Spleen (tissue), 7 donors: ENCODE measurements at regions not wholly inside any gene's neighbourhood (a gene's known extent, or its start where the extent isn't known, plus 50 kb on each side); places are given as distances from the start of the nearest gene placed in this dataset.

ENCODE experiments used
- CTCF ChIP-seq, 11 experiments: fragments of 200-600 bp in 7 of 11; fragments of 450-650 bp in 4 of 11; sonication (generic) in 4 of 11; IDR thresholded peaks in 8 of 11; conservative IDR thresholded peaks in 3 of 11; 1 replicate in 7 of 11; 2 replicates in 4 of 11; pipeline versions ENCODE4 v1.4.0 to v1.8.0; 2016 to 2021; ENCODE audit warnings: antibody characterized with exemption in 11 of 11, inconsistent platforms in 4 of 11, mild to moderate bottlenecking in 1 of 11
- POLR2A ChIP-seq, 3 donors: fragments of 450-650 bp; IDR thresholded peaks; one replicate each; pipeline ENCODE4 v1.5.1; 2017; ENCODE audit warnings: antibody characterized with exemption in 3 of 3, mild to moderate bottlenecking in 1 of 3
- POLR2AphosphoS5 ChIP-seq, 3 donors: sonication (generic); formaldehyde crosslinking; IDR thresholded peaks; one replicate each; pipeline ENCODE4 v1.5.1; 2017; ENCODE audit warnings: antibody characterized with exemption in 3 of 3
- donor health status: DM: no; HTN: no; CAD: no; lungs with moderate emphysema.
- donor health status: DM: no; HTN: no; CAD: no.
- donor health status: DM: no; HTN: no; CAD: no.

GRCh38 chr4:71206763-71207162 lies 132.1 kb upstream of the SLC4A4 start:
- TF ChIP-seq CTCF (IDR thresholded peaks at IDR 0.05 in 8 of 11, conservative IDR thresholded peaks at IDR 0.05 in 3 of 11) (no peak), POLR2A (IDR thresholded peaks at IDR 0.05) (no peak), POLR2AphosphoS5 (IDR thresholded peaks at IDR 0.05) (no peak)
